NCI-H446 (cell line): ENCODE measurements at regions not wholly inside any gene's neighbourhood (a gene's known extent, or its start where the extent isn't known, plus 50 kb on each side); places are given as distances from the start of the nearest gene placed in this dataset.
"Not testable (repeated sequence)": the region's sequence is repeated elsewhere in the genome, so short reads cannot be mapped to it uniquely, and the experiment has no call there.

Experiments
- DNase-seq, 2 experiments: peaks; one replicate each; lab custom pipeline; 2025; lab: John Stamatoyannopoulos, UW

- not testable (repeated sequence) for DNase-seq
These were observed 596.5 kb upstream of the DEFB115 start for GRCh38 chr20:30660982-30661381.

GRCh38 chr20:30668418-30668817 is 589.0 kb upstream of the DEFB115 start:
- not testable (repeated sequence) for DNase-seq

GRCh38 chr20:30669330-30670029 is 588.0 kb upstream of the DEFB115 start:
- not testable (repeated sequence) for DNase-seq

- not testable (repeated sequence) for DNase-seq
These were observed 586.3 kb upstream of the DEFB115 start for GRCh38 chr20:30671120-30671519.

- DNase-seq = not testable (repeated sequence)
These were observed 581.4 kb upstream of the DEFB115 start for GRCh38 chr20:30675988-30676564.

GRCh38 chr20:30682236-30682635 is 575.2 kb upstream of the DEFB115 start:
- DNase-seq = not testable (repeated sequence)

GRCh38 chr20:30712861-30713260 is 544.6 kb upstream of the DEFB115 start:
- DNase-seq = not testable (repeated sequence)

GRCh38 chr20:30719415-30720199 is 537.9 kb upstream of the DEFB115 start:
- not testable (repeated sequence) for DNase-seq

GRCh38 chr20:30723511-30723910 is 534.0 kb upstream of the DEFB115 start:
- not testable (repeated sequence) for DNase-seq

GRCh38 chr20:30723934-30724687 is 533.4 kb upstream of the DEFB115 start:
- not testable (repeated sequence) for DNase-seq

GRCh38 chr20:30724688-30725074 is 532.8 kb upstream of the DEFB115 start:
- DNase-seq = not testable (repeated sequence)

- DNase-seq = not testable (repeated sequence)
These were observed 532.3 kb upstream of the DEFB115 start for GRCh38 chr20:30725188-30725587.

- DNase-seq = not testable (repeated sequence)
These were observed 529.1 kb upstream of the DEFB115 start for GRCh38 chr20:30728271-30728885.
